K562 (cell line): ENCODE measurements at regions not wholly inside any gene's neighbourhood (a gene's known extent, or its start where the extent isn't known, plus 50 kb on each side); places are given as distances from the start of the nearest gene placed in this dataset.

ENCODE experiments used
- ASH1L ChIP-seq: fragments of 450-650 bp; IDR thresholded peaks from 2 replicates; pipeline ENCODE4 v1.6.1; 2018; ENCODE audit warnings: borderline replicate concordance, mild to moderate bottlenecking, low read depth; ENCODE audit not compliant: partially characterized antibody
- BRD9 ChIP-seq: fragments of 450-650 bp; IDR thresholded peaks from 2 replicates; pipeline ENCODE4 v1.6.1; 2018; ENCODE audit warnings: low read depth; ENCODE audit not compliant: partially characterized antibody
- CEBPZ ChIP-seq: fragments of 150-350 bp; IDR thresholded peaks from 2 replicates; pipeline ENCODE4 v1.6.1; 2014; ENCODE audit warnings: low read depth, mild to moderate bottlenecking, low read length, borderline replicate concordance
- CREBBP ChIP-seq: IDR thresholded peaks from one replicate; pipeline ENCODE4 v1.6.1; 2012; ENCODE audit warnings: low read depth, mild to moderate bottlenecking, control low read depth, inconsistent platforms, low read length
- DLX4 ChIP-seq: fragments of 250-450 bp; sonication (Bioruptor Pico); IDR thresholded peaks from 2 replicates; pipeline ENCODE4 v1.6.1; 2021; ENCODE audit warnings: mild to moderate bottlenecking
- E2F5 ChIP-seq: sonication (generic); formaldehyde crosslinking; IDR thresholded peaks from 2 replicates; pipeline ENCODE4 v1.8.0; 2022; ENCODE audit warnings: mild to moderate bottlenecking, missing genetic modification reagents
- LARP7 ChIP-seq: fragments of 450-650 bp; IDR thresholded peaks from 2 replicates; pipeline ENCODE4 v1.6.1; 2016
- MXI1 ChIP-seq: IDR thresholded peaks from 2 replicates; pipeline ENCODE4 v1.6.1; 2011; ENCODE audit warnings: low read depth, mild to moderate bottlenecking, improper control_type of control experiment, low read length
- NFE2L1 ChIP-seq: fragments of 450-650 bp; IDR thresholded peaks from 2 replicates; pipeline ENCODE4 v1.6.1; 2016; ENCODE audit warnings: missing genetic modification characterization, low read depth, mild to moderate bottlenecking, missing compliant biosample characterization, moderate library complexity, borderline replicate concordance
- POLR3G ChIP-seq: IDR thresholded peaks from 2 replicates; pipeline ENCODE4 v1.6.1; 2011; ENCODE audit not compliant: insufficient read length, insufficient replicate concordance; ENCODE audit errors: extremely low read depth
- PURB ChIP-seq: sonication (generic); formaldehyde crosslinking; IDR thresholded peaks from 2 replicates; pipeline ENCODE4 v1.9.0; 2021; ENCODE audit warnings: low read depth, mild to moderate bottlenecking, missing genetic modification reagents
- RUNX1 ChIP-seq: sonication (generic); IDR thresholded peaks from 2 replicates; pipeline ENCODE4 v1.6.1; 2016; ENCODE audit warnings: antibody characterized with exemption, low read depth
- SMAD4 ChIP-seq: fragments of 250-450 bp; sonication (Bioruptor Pico); conservative IDR thresholded peaks from 2 replicates; pipeline ENCODE4 v1.8.0; 2021; ENCODE audit warnings: inconsistent platforms, mild to moderate bottlenecking, moderate library complexity
- SOX6 ChIP-seq: fragments of 450-650 bp; IDR thresholded peaks from 2 replicates; pipeline ENCODE4 v1.6.1; 2014; ENCODE audit warnings: mild to moderate bottlenecking
- TRIM25 ChIP-seq: fragments of 450-650 bp; IDR thresholded peaks from 2 replicates; pipeline ENCODE4 v1.7.0; 2016; ENCODE audit warnings: borderline replicate concordance
- ZHX1 ChIP-seq: fragments of 150-350 bp; conservative IDR thresholded peaks from 2 replicates; pipeline ENCODE4 v1.6.1; 2014; ENCODE audit warnings: low read length
- ZNF239 ChIP-seq: fragments of 250-450 bp; sonication (Bioruptor Pico); IDR thresholded peaks from 2 replicates; pipeline ENCODE4 v1.4.0; 2020; ENCODE audit warnings: mild to moderate bottlenecking
- ZNF561 ChIP-seq: fragments of 450-650 bp; formaldehyde crosslinking; conservative IDR thresholded peaks from 2 replicates; pipeline ENCODE4 v1.4.0; 2020; ENCODE audit warnings: mild to moderate bottlenecking, moderate library complexity
- ZNF584 ChIP-seq: fragments of 200-800 bp; sonication (Bioruptor generic); IDR thresholded peaks from 2 replicates; pipeline ENCODE4 v1.6.1; 2016; ENCODE audit warnings: low read depth, mild to moderate bottlenecking, missing genetic modification characterization, missing compliant biosample characterization
- ZZZ3 ChIP-seq: fragments of 450-650 bp; IDR thresholded peaks from 2 replicates; pipeline ENCODE4 v1.6.1; 2016; ENCODE audit warnings: antibody characterized with exemption, mild to moderate bottlenecking, moderate library complexity

GRCh38 chr5:12615141-12615820 lies 711.0 kb upstream of the CTNND2 start (continued):
- TF ChIP-seq MXI1, result no peak
- no peak for TF ChIP-seq POLR3G
- TF ChIP-seq SMAD4 (CRISPR knock-in tag), result peak; percentile 91
- TF ChIP-seq LARP7, result no peak
- no peak for TF ChIP-seq DLX4 (CRISPR knock-in tag)
- no peak for TF ChIP-seq ZNF561 (CRISPR knock-in tag)
- TF ChIP-seq PURB (CRISPR knock-in tag), result no peak
- no peak for TF ChIP-seq ZNF239
- no peak for TF ChIP-seq CEBPZ
- TF ChIP-seq E2F5, result no peak
- TF ChIP-seq ZZZ3, result no peak
- TF ChIP-seq SOX6, result peak; percentile 92
- no peak for TF ChIP-seq ZNF584 (CRISPR knock-in tag)
- no peak for TF ChIP-seq ASH1L
- no peak for TF ChIP-seq ZHX1
- TF ChIP-seq CREBBP, result no peak
- no peak; the same call in 1 of the 2 replicates for TF ChIP-seq RUNX1
- peak; percentile 48 for TF ChIP-seq BRD9
- no peak for TF ChIP-seq NFE2L1
- no peak for TF ChIP-seq TRIM25
